Heart right ventricle (tissue), 16 donors: ENCODE measurements at regions not wholly inside any gene's neighbourhood (a gene's known extent, or its start where the extent isn't known, plus 50 kb on each side); places are given as distances from the start of the nearest gene placed in this dataset.

Experiments
- ATAC-seq, 8 donors: fragments of 200-7000 bp; cut with Tn5 transposase; one replicate each; pipeline ENCODE4 v1.9.1; 2020; ENCODE audit warnings: mild to moderate bottlenecking in 8 of 8, moderate library complexity in 8 of 8, moderate number of reproducible peaks in 1 of 8
- DNase-seq, 2 donors: peaks; one replicate each; pipeline ENCODE4 v3.0.0-alpha.2; 2020
- H3K27ac ChIP-seq, 10 donors: fragments of 200-600 bp; sonication (generic) in 2 of 10; one replicate each; pipeline versions ENCODE4 v1.5.0 to v1.8.0; 2020 to 2022; ENCODE audit warnings: mild to moderate bottlenecking in 3 of 10
- H3K27me3 ChIP-seq, 7 donors: fragments of 200-600 bp; one replicate each; pipeline ENCODE4 v1.8.0; 2021 to 2022; ENCODE audit warnings: mild to moderate bottlenecking in 2 of 7
- H3K36me3 ChIP-seq, 9 donors: fragments of 200-600 bp; sonication (generic) in 1 of 9; one replicate each; pipeline versions ENCODE4 v1.5.0 to v1.8.0; 2020 to 2022; ENCODE audit warnings: mild to moderate bottlenecking in 2 of 9
- H3K4me1 ChIP-seq, 9 donors: fragments of 200-600 bp; sonication (generic) in 1 of 9; one replicate each; pipeline versions ENCODE4 v1.5.0 to v1.8.0; 2020 to 2022; ENCODE audit warnings: mild to moderate bottlenecking in 4 of 9
- H3K4me3 ChIP-seq, 10 donors: fragments of 200-600 bp; sonication (generic) in 2 of 10; one replicate each; pipeline versions ENCODE4 v1.5.0 to v1.8.0; 2020 to 2022; ENCODE audit warnings: mild to moderate bottlenecking in 7 of 10, moderate library complexity in 2 of 10
- H3K9me3 ChIP-seq, 11 donors: fragments of 200-600 bp in 10 of 11; sonication (generic) in 2 of 11; one replicate each; pipeline versions ENCODE4 v1.5.0 to v1.8.0; 2013 to 2022; ENCODE audit warnings: mild to moderate bottlenecking in 2 of 11, control low read depth in 1 of 11, moderate library complexity in 1 of 11
- WGBS, 2 donors: extraction: QIAGEN DNeasy Blood & Tissue Kit; methylation state at CpG; one replicate each; pipeline ENCODE4 v1.1.7; 2013; ENCODE audit warnings: inconsistent platforms in 1 of 2; 5-methylcytosine and 5-hydroxymethylcytosine counted together
- intact Hi-C, 10 donors: fragments of 100-400 bp; cut with DNase I; formaldehyde crosslinking; loops; one replicate each; pipeline versions ENCODE4 v1.11.1 to v1.14.2; 2022
- TF ChIP-seq, protein P1 (sequence below), 9 donors: fragments of 200-600 bp; sonication (generic) in 2 of 9; IDR thresholded peaks; one replicate each; pipeline versions ENCODE4 v1.5.0 to v1.8.0; 2021 to 2022; ENCODE audit warnings: antibody characterized with exemption in 9 of 9, mild to moderate bottlenecking in 5 of 9, moderate library complexity in 1 of 9
- donor health status: Arrhythmogenic right ventricular cardiomyopathy.
- donor health status: ischemic (EF 13 %, LVEDD 7.1; RV severe dilation, severe dysfunction).
- donor health status: healthy with polysubstance abuse.
- donor health status: DM: no; HTN: yes; CAD: no.
- donor health status: DM: no; HTN: no; CAD: no.
- donor health status: ischemic (EF 25% LVEDD 6.9; RV normal size, moderate dysfunction).
- donor health status: ischemic (EF 25% LVEDD 5.7; RV mildly dilated, moderate dysfunction).
- donor health status: healthy.
- donor health status: DM: yes; HTN: yes; CAD: no.
- donor health status: Ischemic cardiomyopathy.
- donor health status: ischemic (EF 35%, LVEDD 5.7; RV mildly dilated, moderate dysfunction).
- donor health status: nonischemic (EF 11% LVEDD 7.7; RV severe dilation, severe dysfunction).
- donor health status: DM: yes; HTN: yes; CAD: no.
- donor health status: PGD.
- donor health status: ischemic (EF 29% LVEDD 5.4; RV normal size, mild dysfunction).
- donor health status: nonischemic (EF 23%, LVEDD 6.1; RV moderate dilation, normal function).

DNA sequence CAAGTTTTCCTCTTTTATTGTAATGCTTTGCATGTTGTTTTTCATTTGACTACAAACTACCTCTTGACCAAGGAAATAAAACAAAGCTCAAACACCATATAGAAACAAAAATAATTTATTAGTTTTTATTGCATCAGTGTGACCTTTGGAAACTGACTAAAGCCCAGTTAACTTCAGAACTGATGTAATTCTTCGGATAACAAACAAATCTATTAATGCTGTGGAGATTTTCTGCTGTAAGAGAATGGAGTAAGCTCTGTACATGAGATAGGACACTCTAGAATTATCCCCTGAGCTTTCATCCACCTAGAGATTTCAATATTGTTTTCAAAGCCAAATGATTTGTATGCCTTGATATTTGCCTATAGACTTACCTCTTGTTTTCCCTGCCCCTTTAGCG is 154.0 kb upstream of the KCNK2 start:
- Histone ChIP-seq H3K27ac (no peak overlapping the region), H3K27me3 (no peaks in the 10 kb centered on the region), H3K4me3 (no peak overlapping the region), H3K4me1 (no peaks in the 10 kb centered on the region), H3K9me3 (peaks cover 0 to 4% (median 0%) of the 10 kb centered on the region in 11 donors), H3K36me3 (no peaks in the 10 kb centered on the region)
- DNase-seq (no peak), ATAC-seq (no peak)
- WGBS, 2 donors: 85 to 90% methylated on average over 2 of the region's 2 CpGs
- intact Hi-C loops: no loop called here
- TF ChIP-seq, protein P1, sequence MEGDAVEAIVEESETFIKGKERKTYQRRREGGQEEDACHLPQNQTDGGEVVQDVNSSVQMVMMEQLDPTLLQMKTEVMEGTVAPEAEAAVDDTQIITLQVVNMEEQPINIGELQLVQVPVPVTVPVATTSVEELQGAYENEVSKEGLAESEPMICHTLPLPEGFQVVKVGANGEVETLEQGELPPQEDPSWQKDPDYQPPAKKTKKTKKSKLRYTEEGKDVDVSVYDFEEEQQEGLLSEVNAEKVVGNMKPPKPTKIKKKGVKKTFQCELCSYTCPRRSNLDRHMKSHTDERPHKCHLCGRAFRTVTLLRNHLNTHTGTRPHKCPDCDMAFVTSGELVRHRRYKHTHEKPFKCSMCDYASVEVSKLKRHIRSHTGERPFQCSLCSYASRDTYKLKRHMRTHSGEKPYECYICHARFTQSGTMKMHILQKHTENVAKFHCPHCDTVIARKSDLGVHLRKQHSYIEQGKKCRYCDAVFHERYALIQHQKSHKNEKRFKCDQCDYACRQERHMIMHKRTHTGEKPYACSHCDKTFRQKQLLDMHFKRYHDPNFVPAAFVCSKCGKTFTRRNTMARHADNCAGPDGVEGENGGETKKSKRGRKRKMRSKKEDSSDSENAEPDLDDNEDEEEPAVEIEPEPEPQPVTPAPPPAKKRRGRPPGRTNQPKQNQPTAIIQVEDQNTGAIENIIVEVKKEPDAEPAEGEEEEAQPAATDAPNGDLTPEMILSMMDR (IDR thresholded peaks at IDR 0.05): no peak

DNA sequence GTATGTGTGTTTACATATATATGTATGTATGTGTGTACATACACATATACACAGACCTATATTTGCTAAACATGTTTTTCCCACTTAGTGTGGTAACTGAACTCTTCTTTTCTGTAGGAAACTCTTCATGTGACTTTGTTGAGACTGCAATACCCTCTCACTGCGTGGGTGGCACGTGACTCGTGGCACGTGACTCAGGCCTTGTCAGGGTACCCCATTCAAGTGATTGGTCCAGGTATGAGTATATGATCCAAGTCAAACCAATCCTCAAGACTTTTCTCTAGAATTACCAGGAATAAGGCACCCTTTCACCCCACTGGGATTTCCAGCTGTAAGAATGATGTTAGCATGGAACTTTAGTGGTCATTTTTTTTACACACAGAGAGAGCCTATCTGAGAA is 149.2 kb upstream of the KCNK2 start:
- H3K9me3 ChIP-seq: peaks cover 0 to 4% (median 0%) of the 10 kb centered on the region in 11 donors
- ATAC-seq (no peak), DNase-seq (no peak)
- H3K27me3 ChIP-seq: no peaks in the 10 kb centered on the region
- TF ChIP-seq, protein P1 (IDR thresholded peaks at IDR 0.05): no peak
- H3K4me3 ChIP-seq: no peak overlapping the region
- WGBS, 2 donors: 96 to 98% methylated on average over 4 of the region's 4 CpGs
- no peaks in the 10 kb centered on the region for H3K36me3 ChIP-seq
- no peaks in the 10 kb centered on the region for H3K4me1 ChIP-seq
- no peak overlapping the region for H3K27ac ChIP-seq
- intact Hi-C loops: no loop called here

DNA sequence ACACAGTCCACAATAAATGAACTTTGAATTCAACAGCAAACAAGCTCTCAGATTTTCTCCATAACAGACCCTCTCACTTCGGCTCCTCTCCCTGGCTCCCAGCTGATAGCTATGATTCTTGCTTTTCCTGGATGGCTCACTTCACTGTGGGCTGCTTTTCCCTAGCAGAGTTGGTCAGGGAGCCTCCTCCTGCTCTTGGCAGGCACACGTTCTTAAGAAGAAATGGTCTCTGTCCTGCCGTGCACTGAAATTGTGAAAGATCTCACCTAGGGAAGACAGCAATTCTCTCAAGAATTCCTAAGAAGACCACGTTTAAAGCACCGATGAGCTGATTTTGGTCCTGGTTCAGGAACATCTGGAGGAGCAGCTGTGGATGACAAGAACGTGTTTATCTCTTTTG is 148.5 kb upstream of the KCNK2 start:
- Histone ChIP-seq H3K4me3 (no peak overlapping the region), H3K27ac (no peak overlapping the region), H3K36me3 (no peaks in the 10 kb centered on the region), H3K27me3 (no peaks in the 10 kb centered on the region), H3K9me3 (peaks cover 0 to 4% (median 0%) of the 10 kb centered on the region in 11 donors), H3K4me1 (no peaks in the 10 kb centered on the region)
- TF ChIP-seq, protein P1 (IDR thresholded peaks at IDR 0.05): no peak
- no peak for ATAC-seq
- 63 to 70% methylated on average over 6 of the region's 6 CpGs for WGBS, 2 donors
- intact Hi-C loops: no loop called here
- no peak for DNase-seq

DNA sequence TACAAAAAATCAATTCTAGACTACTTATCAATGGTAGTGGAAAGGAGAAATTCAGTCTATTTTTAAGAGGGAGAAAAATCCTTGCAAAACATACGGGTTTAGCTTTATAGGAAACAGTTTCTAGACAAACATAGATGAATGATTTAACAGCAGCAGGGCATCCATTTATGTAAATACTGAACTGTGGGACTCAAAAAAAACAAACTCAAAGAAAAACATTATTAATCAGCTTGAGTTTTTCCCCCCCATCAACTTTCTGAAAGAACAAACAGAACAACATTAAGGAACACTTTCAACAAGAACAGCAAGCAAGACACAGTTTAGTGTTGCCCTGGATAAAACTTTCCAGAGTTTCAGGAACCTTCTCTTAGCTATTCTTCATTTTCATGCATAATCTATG is 147.3 kb upstream of the KCNK2 start:
- no peaks in the 10 kb centered on the region for H3K27me3 ChIP-seq
- no peak overlapping the region for H3K27ac ChIP-seq
- WGBS, 2 donors: 26 to 37% methylated on average over 1 of the region's 1 CpG
- H3K9me3 ChIP-seq: peaks cover 0 to 4% (median 0%) of the 10 kb centered on the region in 11 donors
- H3K36me3 ChIP-seq: no peaks in the 10 kb centered on the region
- no peak overlapping the region for H3K4me3 ChIP-seq
- H3K4me1 ChIP-seq: no peaks in the 10 kb centered on the region
- intact Hi-C loops: no loop called here
- ATAC-seq: no peak
- TF ChIP-seq, protein P1 (IDR thresholded peaks at IDR 0.05): no peak
- no peak for DNase-seq

DNA sequence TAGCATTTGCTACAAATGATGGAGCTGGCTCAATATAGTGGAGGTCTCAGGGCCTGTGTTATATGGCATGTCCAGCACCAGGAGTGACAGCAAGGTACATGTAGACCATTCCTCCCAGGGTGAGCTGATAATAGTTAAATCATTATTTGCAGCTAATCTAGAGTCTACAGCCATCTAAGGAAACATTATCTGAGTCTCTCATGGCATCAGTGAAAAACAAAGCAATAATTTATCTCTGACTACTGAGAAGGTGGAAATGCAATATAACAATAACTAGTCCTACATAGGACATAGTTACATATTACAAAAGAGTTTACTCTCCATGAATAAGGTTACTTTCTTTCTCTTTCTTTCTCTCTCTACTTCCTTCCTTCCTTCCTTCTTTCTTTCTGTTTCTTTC is 143.4 kb upstream of the KCNK2 start:
- no peak for ATAC-seq
- Histone ChIP-seq H3K27me3 (no peaks in the 10 kb centered on the region), H3K9me3 (no peaks in the 10 kb centered on the region), H3K4me3 (no peak overlapping the region), H3K27ac (no peak overlapping the region), H3K36me3 (no peaks in the 10 kb centered on the region), H3K4me1 (no peaks in the 10 kb centered on the region)
- intact Hi-C loops: no loop called here
- DNase-seq: no peak
- TF ChIP-seq, protein P1 (IDR thresholded peaks at IDR 0.05): no peak
